B cell (primary cell): ENCODE measurements at regions not wholly inside any gene's neighbourhood (a gene's known extent, or its start where the extent isn't known, plus 50 kb on each side); places are given as distances from the start of the nearest gene placed in this dataset.

Experiments
- ATAC-seq: fragments of 200-7000 bp; cut with Tn5 transposase; one replicate; pipeline ENCODE4 v1.10.0; 2021; ENCODE audit warnings: low read depth, mild to moderate bottlenecking, moderate number of reproducible peaks, moderate library complexity
- CTCF ChIA-PET: fragments of 350-600 bp; sonication (Branson Sonifier 250); formaldehyde crosslinking; loops from one replicate; lab custom pipeline; 2021; ENCODE audit warnings: antibody characterized with exemption, inconsistent platforms; lab: Charles Lee
- POLR2A ChIA-PET: fragments of 350-600 bp; sonication (Branson Sonifier 250); formaldehyde crosslinking; loops from one replicate; lab custom pipeline; 2021; ENCODE audit warnings: antibody characterized with exemption; lab: Charles Lee
- DNase-seq: peaks from one replicate; pipeline ENCODE4 v3.0.0; 2013
- H2AFZ ChIP-seq: 2 replicates; pipeline ENCODE4 v1.6.1; 2012; ENCODE audit warnings: mild to moderate bottlenecking, low read depth, low read length; ENCODE audit not compliant: insufficient read depth, poor library complexity, severe bottlenecking
- H3K27ac ChIP-seq, 2 donors: 1 replicate in 1 of 2; 2 replicates in 1 of 2; pipeline ENCODE4 v1.5.1; 2012 to 2013; ENCODE audit warnings: low read length in 2 of 2, mild to moderate bottlenecking in 2 of 2, moderate library complexity in 1 of 2
- H3K27me3 ChIP-seq, 4 experiments: fragments of 200-600 bp in 1 of 4; sonication (generic) in 1 of 4; replicated peaks in 1 of 4; 1 replicate in 2 of 4; 2 replicates in 2 of 4; pipeline versions ENCODE4 v1.6.1 to v1.7.0; 2013 to 2016; ENCODE audit warnings: low read length in 3 of 4, mild to moderate bottlenecking in 2 of 4, mixed read lengths in 1 of 4, moderate library complexity in 1 of 4; ENCODE audit not compliant: insufficient read depth in 4 of 4, control insufficient read depth in 3 of 4; ENCODE audit errors: control extremely low read depth in 1 of 4
- H3K36me3 ChIP-seq, 2 experiments: replicated peaks in 1 of 2; 1 replicate in 1 of 2; 2 replicates in 1 of 2; pipeline versions ENCODE4 v1.6.1 to v1.7.1; 2013; ENCODE audit warnings: low read length in 1 of 2; ENCODE audit not compliant: insufficient read depth in 2 of 2, control insufficient read depth in 1 of 2; ENCODE audit errors: control extremely low read depth in 1 of 2, extremely low read depth in 1 of 2
- H3K4me1 ChIP-seq, 2 donors: fragments of 200-600 bp in 1 of 2; sonication (generic) in 1 of 2; 1 replicate in 1 of 2; 2 replicates in 1 of 2; pipeline versions ENCODE4 v1.5.1 to v1.6.1; 2013 to 2017; ENCODE audit warnings: low read length in 2 of 2; ENCODE audit not compliant: control insufficient read depth in 2 of 2, insufficient read depth in 2 of 2
- H3K4me2 ChIP-seq: replicated peaks from 2 replicates; pipeline ENCODE3; 2012; ENCODE audit warnings: mild to moderate bottlenecking, low read depth, low read length; ENCODE audit not compliant: poor library complexity, severe bottlenecking
- H3K4me3 ChIP-seq, 5 experiments: fragments of 200-600 bp in 1 of 5; sonication (generic) in 1 of 5; 1 replicate in 3 of 5; 2 replicates in 2 of 5; pipeline versions ENCODE4 v1.5.1 to v1.7.0; 2011 to 2016; ENCODE audit warnings: low read length in 4 of 5, mild to moderate bottlenecking in 4 of 5, low read depth in 2 of 5, control low read depth in 1 of 5, moderate library complexity in 1 of 5; ENCODE audit not compliant: insufficient read depth in 1 of 5; ENCODE audit errors: control extremely low read depth in 1 of 5, extremely low read depth in 1 of 5
- H3K79me2 ChIP-seq: fragments of 200-600 bp; sonication (generic); one replicate; pipeline ENCODE4 v1.6.0; 2016; ENCODE audit warnings: low read length; ENCODE audit not compliant: control insufficient read depth, insufficient read depth
- H3K9ac ChIP-seq: fragments of 200-600 bp; sonication (generic); 2 replicates; pipeline ENCODE4 v1.6.1; 2017; ENCODE audit warnings: mild to moderate bottlenecking, low read length, moderate library complexity
- H3K9me3 ChIP-seq, 3 donors: one replicate each; pipeline versions ENCODE4 v1.6.1 to v1.7.1; 2013; ENCODE audit warnings: low read length in 2 of 3; ENCODE audit not compliant: control insufficient read depth in 2 of 3, insufficient read depth in 1 of 3; ENCODE audit errors: control extremely low read depth in 1 of 3
- H4K20me1 ChIP-seq: 2 replicates; pipeline ENCODE4 v1.6.0; 2012; ENCODE audit warnings: mild to moderate bottlenecking, low read length; ENCODE audit not compliant: insufficient read depth, control insufficient read depth, poor library complexity, severe bottlenecking
- H3K27ac Mint-ChIP-seq: one replicate; pipeline ENCODE4 v1.8.0; 2021; ENCODE audit warnings: mixed read lengths
- H3K27me3 Mint-ChIP-seq: one replicate; pipeline ENCODE4 v1.8.0; 2021; ENCODE audit warnings: mixed read lengths
- H3K4me1 Mint-ChIP-seq: one replicate; pipeline ENCODE4 v1.8.0; 2021; ENCODE audit warnings: mixed read lengths
- H3K4me3 Mint-ChIP-seq: one replicate; pipeline ENCODE4 v1.8.0; 2021; ENCODE audit warnings: mixed read lengths
- H3K9me3 Mint-ChIP-seq: one replicate; pipeline ENCODE4 v1.8.0; 2022; ENCODE audit warnings: mixed read lengths; ENCODE audit not compliant: insufficient read depth
- EZH2 ChIP-seq: IDR thresholded peaks from 2 replicates; pipeline ENCODE4 v1.6.1; 2012; ENCODE audit warnings: borderline replicate concordance, low read depth, mild to moderate bottlenecking, moderate library complexity, low read length; ENCODE audit not compliant: insufficient read depth, poor library complexity, severe bottlenecking
- WGBS: methylation state at CpG from one replicate; pipeline ENCODE4 v1.1.5; 2013; ENCODE audit warnings: missing lambda C conversion rate; ENCODE audit not compliant: insufficient coverage; 5-methylcytosine and 5-hydroxymethylcytosine counted together
- intact Hi-C: fragments of 100-400 bp; cut with micrococcal nuclease; formaldehyde crosslinking; loops from one replicate; pipeline ENCODE4 v1.10.0; 2022
- TF ChIP-seq, protein P1 (sequence below): fragments of 200-600 bp; IDR thresholded peaks from one replicate; pipeline ENCODE4 v1.8.0; 2022; ENCODE audit warnings: antibody characterized with exemption, mild to moderate bottlenecking

DNA sequence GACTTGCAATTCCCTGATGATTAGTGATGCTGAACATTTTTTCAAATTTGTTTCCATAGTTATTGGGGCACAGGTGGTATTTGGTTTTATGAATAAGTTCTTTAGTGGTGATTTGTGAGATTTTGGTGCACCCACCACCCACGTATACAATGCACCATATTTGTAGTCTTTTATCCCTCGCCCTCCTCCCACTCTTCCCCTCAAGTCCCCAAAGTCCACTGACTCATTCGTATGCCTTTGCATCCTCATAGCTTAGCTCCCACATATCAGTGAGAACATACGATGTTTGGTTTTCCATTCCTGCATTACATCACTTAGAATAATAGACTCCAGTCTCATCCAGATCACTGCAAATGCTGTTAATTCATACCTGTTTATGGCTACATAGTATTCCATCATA is 167.3 kb downstream of the MYLK4 start:
- intact Hi-C loops = no loop called here

DNA sequence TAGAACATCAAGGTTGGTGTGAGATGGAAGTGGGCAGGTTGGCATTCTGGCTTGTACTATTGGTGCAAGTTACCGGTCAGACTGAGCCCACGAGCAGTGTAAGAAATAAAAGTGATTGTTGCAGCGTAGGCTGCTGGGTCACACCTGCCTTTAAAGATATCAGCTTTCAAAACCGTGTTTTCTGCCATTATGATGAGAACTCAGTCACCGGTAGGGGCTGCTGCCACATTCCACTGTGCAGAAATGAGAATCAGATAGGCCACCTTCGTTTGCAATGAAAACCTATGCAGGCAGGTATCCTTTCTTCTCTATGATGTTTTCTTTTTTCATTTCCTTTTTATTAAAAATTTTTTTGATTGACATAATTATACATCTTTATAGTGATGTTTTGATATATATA is 168.5 kb downstream of the MYLK4 start:
- H3K27me3 Mint-ChIP-seq = peaks cover 21% of the 10 kb centered on the region
- Histone ChIP-seq H3K4me1 (no peaks in the 10 kb centered on the region), H3K27me3 (peaks cover 0 to 5% (median 0%) of the 10 kb centered on the region in 4 experiments), H3K27ac (no peak overlapping the region), H3K79me2 (no peaks in the 10 kb centered on the region), H2AFZ (no peak overlapping the region), H3K4me3 (no peak overlapping the region), H3K36me3 (no peaks in the 10 kb centered on the region), H3K9me3 (no peaks in the 10 kb centered on the region), H3K9ac (no peak overlapping the region), H4K20me1 (no peaks in the 10 kb centered on the region), H3K4me2 (no peak overlapping the region)
- 87% methylated on average over 5 of the region's 6 CpGs for WGBS
- DNase-seq = no peak
- intact Hi-C loops = no loop called here
- no peaks in the 10 kb centered on the region for H3K4me1 Mint-ChIP-seq
- H3K27ac Mint-ChIP-seq = no peak overlapping the region
- H3K9me3 Mint-ChIP-seq = no peaks in the 10 kb centered on the region
- ChIA-PET POLR2A (no interaction called here), CTCF (no interaction called here)
- TF ChIP-seq, protein P1, sequence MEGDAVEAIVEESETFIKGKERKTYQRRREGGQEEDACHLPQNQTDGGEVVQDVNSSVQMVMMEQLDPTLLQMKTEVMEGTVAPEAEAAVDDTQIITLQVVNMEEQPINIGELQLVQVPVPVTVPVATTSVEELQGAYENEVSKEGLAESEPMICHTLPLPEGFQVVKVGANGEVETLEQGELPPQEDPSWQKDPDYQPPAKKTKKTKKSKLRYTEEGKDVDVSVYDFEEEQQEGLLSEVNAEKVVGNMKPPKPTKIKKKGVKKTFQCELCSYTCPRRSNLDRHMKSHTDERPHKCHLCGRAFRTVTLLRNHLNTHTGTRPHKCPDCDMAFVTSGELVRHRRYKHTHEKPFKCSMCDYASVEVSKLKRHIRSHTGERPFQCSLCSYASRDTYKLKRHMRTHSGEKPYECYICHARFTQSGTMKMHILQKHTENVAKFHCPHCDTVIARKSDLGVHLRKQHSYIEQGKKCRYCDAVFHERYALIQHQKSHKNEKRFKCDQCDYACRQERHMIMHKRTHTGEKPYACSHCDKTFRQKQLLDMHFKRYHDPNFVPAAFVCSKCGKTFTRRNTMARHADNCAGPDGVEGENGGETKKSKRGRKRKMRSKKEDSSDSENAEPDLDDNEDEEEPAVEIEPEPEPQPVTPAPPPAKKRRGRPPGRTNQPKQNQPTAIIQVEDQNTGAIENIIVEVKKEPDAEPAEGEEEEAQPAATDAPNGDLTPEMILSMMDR = no peak
- no peak for TF ChIP-seq EZH2
- no peak for ATAC-seq
- no peak overlapping the region for H3K4me3 Mint-ChIP-seq

More for the DNA sequence above, 167.3 kb downstream of the MYLK4 start:
- Histone ChIP-seq H3K9me3 (no peaks in the 10 kb centered on the region), H3K36me3 (no peaks in the 10 kb centered on the region), H3K4me1 (no peaks in the 10 kb centered on the region), H2AFZ (no peak overlapping the region), H3K27me3 (peaks cover 0 to 2% (median 0%) of the 10 kb centered on the region in 4 experiments), H3K4me3 (no peak overlapping the region), H3K4me2 (no peak overlapping the region), H4K20me1 (no peaks in the 10 kb centered on the region), H3K9ac (no peak overlapping the region), H3K27ac (no peak overlapping the region), H3K79me2 (no peaks in the 10 kb centered on the region)
- H3K27ac Mint-ChIP-seq = no peak overlapping the region
- peaks cover 17% of the 10 kb centered on the region for H3K27me3 Mint-ChIP-seq
- H3K9me3 Mint-ChIP-seq = no peaks in the 10 kb centered on the region
- H3K4me3 Mint-ChIP-seq = no peak overlapping the region
- ChIA-PET CTCF (no interaction called here), POLR2A (no interaction called here)
- TF ChIP-seq, protein P1 = no peak
- TF ChIP-seq EZH2 = no peak
- no peak for ATAC-seq
- no peak for DNase-seq
- 93% methylated on average over 3 of the region's 4 CpGs for WGBS
- H3K4me1 Mint-ChIP-seq = no peaks in the 10 kb centered on the region
